HEK293 (cell line): ENCODE measurements at regions not wholly inside any gene's neighbourhood (a gene's known extent, or its start where the extent isn't known, plus 50 kb on each side); places are given as distances from the start of the nearest gene placed in this dataset.

Experiments used
- ATF2 ChIP-seq: fragments of 450-650 bp; formaldehyde crosslinking; IDR thresholded peaks from 2 replicates; pipeline ENCODE4 v1.5.1; 2016; ENCODE audit warnings: missing biosample characterization, missing genetic modification characterization, low read depth
- CTCF ChIP-seq: fragments of 450-650 bp; formaldehyde crosslinking; IDR thresholded peaks from 2 replicates; pipeline ENCODE4 v1.5.1; 2016; ENCODE audit warnings: missing biosample characterization, missing genetic modification characterization
- ELK4 ChIP-seq: IDR thresholded peaks from 2 replicates; pipeline ENCODE4 v1.6.1; 2011; ENCODE audit warnings: mild to moderate bottlenecking, low read depth, low read length, borderline replicate concordance
- TCF7L2 ChIP-seq: IDR thresholded peaks from 2 replicates; pipeline ENCODE4 v1.6.1; 2011; ENCODE audit warnings: low read depth, mild to moderate bottlenecking, inconsistent platforms, low read length, moderate library complexity, borderline replicate concordance
- ZNF274 ChIP-seq, 2 experiments: fragments of 200-500 bp in 1 of 2; fragments of 450-650 bp in 1 of 2; sonication (Bioruptor generic) in 1 of 2; formaldehyde crosslinking in 1 of 2; IDR thresholded peaks; 2 replicates each; pipeline versions ENCODE4 v1.5.1 to v1.6.1; 2014 to 2016; ENCODE audit warnings: borderline replicate concordance in 1 of 2, inconsistent platforms in 1 of 2, low read length in 1 of 2, missing biosample characterization in 1 of 2, missing genetic modification characterization in 1 of 2
- ZNF362 ChIP-seq: fragments of 450-650 bp; formaldehyde crosslinking; IDR thresholded peaks from 2 replicates; pipeline ENCODE4 v1.5.1; 2016; ENCODE audit warnings: missing biosample characterization, missing genetic modification characterization
- ZNF514 ChIP-seq: fragments of 450-650 bp; formaldehyde crosslinking; IDR thresholded peaks from 2 replicates; pipeline ENCODE4 v1.5.1; 2016; ENCODE audit warnings: missing biosample characterization, missing genetic modification characterization
- ZNF785 ChIP-seq: fragments of 450-650 bp; formaldehyde crosslinking; IDR thresholded peaks from 2 replicates; pipeline ENCODE4 v1.5.1; 2016; ENCODE audit warnings: missing biosample characterization, missing genetic modification characterization
- ZSCAN16 ChIP-seq: fragments of 450-650 bp; formaldehyde crosslinking; IDR thresholded peaks from 2 replicates; pipeline ENCODE4 v1.5.1; 2016; ENCODE audit warnings: missing biosample characterization, missing genetic modification characterization

- TF ChIP-seq ZNF362 (tag by site-specific recombination) (no peak), ZSCAN16 (tag by site-specific recombination) (no peak), CTCF (no peak), ZNF274 (IDR thresholded peaks at IDR 0.05; ENCODE audit: low read length) (no peak), ZNF274 (tag by site-specific recombination; IDR thresholded peaks at IDR 0.05; ENCODE audit: borderline replicate concordance) (no peak), ATF2 (tag by site-specific recombination) (no peak), ZNF785 (tag by site-specific recombination) (no peak), ZNF514 (tag by site-specific recombination) (no peak), TCF7L2 (no peak), ELK4 (no peak)
Observed at GRCh38 chr20:20904501-20904831, 192.0 kb upstream of the RALGAPA2 start.
